HG03095 (cell line): ENCODE measurements at regions not wholly inside any gene's neighbourhood (a gene's known extent, or its start where the extent isn't known, plus 50 kb on each side); places are given as distances from the start of the nearest gene placed in this dataset.

Experiments
- ATAC-seq: cut with Tn5 transposase; IDR thresholded peaks from one replicate; pipeline ENCODE4 v1.9.1; 2021; ENCODE audit warnings: moderate library complexity; ENCODE audit not compliant: unreplicated experiment

- no peak for ATAC-seq
Observed at GRCh38 chr18:67300498-67300897, 216.0 kb downstream of the DSEL start.

GRCh38 chr18:67292814-67293213, 223.7 kb downstream of the DSEL start:
- no peak for ATAC-seq

DNA sequence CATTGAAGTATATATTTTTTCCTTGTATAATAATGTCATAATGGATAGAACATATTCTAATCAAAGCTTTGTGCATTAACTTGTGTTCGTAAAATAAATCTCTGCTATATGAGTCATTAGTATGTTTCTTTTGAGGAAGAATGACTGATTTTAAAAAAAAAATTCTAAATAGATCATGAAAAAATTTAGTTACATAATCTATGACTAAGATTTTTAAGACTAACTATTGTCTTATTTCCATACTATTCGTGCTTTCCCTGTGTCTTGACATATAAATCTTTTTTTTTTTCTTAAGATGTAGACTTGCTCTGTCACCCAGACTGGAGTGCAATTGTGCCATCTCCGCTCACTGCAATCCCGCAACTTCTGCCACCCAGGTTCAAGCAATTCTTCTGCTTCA, 226.1 kb downstream of the DSEL start:
- no peak for ATAC-seq

DNA sequence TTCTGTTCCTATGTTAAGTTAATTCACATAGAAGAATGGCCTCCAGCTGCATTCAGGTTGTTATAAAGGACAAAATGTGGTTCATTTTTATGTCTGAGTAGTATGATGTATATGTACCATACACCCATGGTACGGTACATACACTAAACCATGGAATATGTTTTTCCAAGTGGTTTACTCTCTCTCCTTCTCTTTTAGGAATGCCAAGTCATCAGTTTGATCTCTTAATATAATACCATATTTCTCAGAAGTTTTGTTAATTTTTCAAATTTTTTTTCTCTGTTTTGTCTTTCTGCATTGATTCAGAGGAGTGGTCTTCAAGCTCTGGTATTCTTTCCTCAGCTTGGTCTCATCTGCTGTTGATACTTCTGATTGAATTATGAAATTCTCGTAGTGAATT, 230.9 kb downstream of the DSEL start:
- ATAC-seq: no peak

- no peak for ATAC-seq
Observed at GRCh38 chr18:67282796-67283195, 233.7 kb downstream of the DSEL start.

DNA sequence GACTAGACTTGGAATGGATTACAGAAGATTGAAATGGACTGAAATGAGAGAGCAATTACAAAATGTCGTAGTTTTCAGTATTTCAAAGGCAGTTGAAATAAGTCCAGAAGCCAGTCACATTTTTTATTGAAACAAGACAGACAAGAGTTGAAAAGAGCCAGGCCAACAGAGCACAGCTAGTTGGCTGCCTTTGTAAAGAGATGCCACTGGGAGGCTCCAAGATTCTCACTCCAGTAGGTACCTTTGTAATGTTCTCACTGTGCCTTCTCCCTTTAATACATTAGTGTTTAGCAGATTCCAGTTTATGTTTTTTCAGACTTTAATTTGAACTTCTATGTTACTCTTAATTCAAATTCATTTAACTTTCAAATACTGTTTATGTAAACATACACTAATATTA, 234.8 kb downstream of the DSEL start:
- no peak for ATAC-seq

DNA sequence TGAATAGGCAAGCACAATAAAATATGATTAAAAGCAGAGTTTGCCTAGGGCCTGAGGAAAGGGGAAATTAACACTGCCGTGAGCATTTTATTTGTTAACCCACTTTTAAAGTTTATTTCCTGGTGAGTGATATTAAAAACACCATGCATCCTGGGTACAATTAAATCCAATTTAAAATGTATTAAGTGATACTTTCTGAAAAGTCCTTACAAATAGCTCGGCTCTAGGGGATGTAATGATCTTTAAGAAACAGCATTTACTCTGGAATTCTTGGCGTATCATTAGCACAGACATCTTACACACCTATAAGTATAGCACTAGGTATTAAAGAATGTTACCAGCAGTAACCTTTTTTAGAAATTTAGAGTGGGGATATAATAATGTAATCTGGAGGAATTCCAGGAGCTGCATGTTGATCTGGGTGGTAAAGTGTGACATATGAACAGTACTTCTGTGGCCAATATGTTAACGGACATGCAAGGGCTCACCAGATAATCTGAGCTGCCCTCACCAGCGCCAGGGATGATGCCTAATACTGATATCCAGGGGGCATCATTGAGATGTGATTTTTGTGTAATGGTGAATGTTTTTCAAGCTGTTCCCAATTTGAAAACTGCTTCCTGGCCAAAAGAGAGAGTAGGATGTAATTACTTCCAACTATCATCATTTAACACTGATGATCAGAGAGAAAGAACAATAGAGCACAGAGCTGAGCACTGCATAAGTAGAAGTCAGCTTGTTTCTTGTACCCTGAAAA, 235.9 kb downstream of the DSEL start:
- ATAC-seq: no peak

DNA sequence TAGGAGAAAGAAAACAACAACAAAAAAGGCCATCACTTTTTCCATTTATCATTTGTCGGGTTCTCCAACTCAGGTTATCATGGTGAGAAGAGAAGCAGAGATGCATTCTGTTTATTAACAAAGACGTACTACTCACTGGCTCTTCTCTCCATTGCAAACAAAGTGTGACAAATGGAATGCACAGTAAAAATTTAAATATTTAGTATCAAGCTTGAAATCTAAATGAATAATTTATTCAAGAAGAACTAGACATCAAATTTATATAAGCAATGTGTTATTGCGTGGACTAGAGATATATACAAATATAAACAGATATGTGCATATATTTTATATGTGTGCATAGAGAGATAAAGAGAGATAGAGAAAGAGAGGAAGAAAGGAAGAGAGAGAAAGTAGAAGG, 236.5 kb downstream of the DSEL start:
- ATAC-seq: no peak

DNA sequence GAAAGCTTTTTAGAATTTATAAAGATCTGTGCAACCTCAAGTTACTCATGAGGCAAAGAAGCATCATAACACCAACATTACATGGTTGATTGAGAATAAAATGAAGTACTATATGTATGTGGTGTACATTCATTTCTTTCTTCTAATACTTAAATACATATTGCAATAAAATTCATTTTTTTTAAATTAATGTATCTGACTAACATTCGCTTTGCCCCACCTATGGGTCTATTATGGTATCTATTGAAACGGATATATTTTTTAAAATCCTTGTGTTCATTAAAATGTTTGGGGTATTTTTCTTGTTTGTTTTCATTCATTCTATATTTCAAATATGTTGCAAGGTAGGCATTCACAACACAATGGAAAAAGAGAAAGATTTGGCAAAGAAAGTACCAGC, 237.5 kb downstream of the DSEL start:
- ATAC-seq: no peak

DNA sequence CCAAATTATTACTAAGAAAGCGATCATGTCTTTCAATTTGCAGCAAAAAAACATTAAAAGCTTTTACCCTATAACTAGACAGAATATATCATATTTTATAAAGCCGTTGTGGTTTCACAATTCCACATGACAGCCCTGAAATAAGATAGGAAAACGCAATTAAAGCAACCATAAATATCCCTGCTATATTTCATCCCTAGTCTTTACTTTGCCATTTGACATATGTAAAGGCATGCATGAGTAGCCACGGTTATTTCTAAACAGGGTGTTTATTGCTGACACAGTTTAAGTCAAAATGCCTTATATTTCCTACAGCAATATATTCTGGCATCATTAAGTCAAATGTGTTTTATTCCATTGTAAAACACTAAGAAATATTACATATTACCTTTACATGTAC, 239.9 kb downstream of the DSEL start:
- no peak for ATAC-seq

DNA sequence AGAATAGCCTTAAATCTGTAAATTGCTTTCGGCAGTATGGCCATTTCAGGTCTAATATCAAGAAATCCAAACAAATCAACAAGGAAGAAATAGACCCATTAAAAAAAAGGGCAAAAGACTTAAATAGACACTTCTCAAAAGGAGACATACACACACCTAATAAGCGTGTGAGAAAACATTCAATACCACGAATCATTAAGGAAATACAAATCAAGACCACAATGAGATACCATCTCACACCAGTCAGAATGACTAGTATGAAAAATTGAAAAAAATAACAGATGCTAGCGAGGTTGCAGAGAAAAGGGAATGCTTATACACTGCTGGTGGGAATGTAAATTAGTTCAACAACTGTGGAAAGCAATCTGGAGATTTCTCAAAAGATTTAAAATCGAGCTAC, 243.2 kb downstream of the DSEL start:
- ATAC-seq: no peak

DNA sequence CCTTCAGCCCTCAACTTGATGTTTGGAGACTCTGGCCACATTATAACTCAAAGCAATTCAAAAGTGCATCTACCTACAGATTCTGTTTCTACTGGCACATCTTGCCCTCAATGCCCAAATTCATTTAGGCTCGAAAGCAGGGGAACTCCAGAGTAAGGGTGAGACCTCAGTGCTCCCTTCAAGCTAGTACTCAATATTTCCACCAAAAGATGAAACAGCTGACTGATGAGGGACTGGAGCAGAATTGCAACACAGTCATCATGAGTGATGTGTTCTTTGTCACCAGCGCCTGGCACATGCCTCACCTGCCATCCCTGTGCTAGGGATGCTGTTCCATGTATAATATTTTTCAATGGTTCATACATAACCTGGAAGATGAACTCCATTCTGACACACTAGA, 247.3 kb downstream of the DSEL start:
- no peak for ATAC-seq

DNA sequence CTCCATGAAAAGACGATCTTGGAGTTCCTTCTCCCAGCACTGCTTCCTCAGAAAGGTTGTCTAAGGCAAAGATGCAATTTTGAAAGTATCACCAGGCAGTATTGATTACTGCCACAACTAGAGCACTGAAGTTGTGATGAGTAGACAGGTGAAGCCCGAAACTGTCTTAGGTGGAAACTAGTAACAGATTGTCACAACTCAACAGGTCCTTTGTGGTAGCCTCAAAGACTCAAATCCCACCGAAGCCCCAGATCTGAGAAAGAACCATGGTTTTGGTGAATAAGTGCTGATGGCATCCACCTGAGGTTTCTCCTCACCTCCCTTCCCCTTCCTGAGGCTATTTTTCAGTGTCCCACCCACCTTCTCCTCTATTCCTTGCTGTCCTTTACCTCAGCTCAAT, 248.0 kb downstream of the DSEL start:
- no peak for ATAC-seq

DNA sequence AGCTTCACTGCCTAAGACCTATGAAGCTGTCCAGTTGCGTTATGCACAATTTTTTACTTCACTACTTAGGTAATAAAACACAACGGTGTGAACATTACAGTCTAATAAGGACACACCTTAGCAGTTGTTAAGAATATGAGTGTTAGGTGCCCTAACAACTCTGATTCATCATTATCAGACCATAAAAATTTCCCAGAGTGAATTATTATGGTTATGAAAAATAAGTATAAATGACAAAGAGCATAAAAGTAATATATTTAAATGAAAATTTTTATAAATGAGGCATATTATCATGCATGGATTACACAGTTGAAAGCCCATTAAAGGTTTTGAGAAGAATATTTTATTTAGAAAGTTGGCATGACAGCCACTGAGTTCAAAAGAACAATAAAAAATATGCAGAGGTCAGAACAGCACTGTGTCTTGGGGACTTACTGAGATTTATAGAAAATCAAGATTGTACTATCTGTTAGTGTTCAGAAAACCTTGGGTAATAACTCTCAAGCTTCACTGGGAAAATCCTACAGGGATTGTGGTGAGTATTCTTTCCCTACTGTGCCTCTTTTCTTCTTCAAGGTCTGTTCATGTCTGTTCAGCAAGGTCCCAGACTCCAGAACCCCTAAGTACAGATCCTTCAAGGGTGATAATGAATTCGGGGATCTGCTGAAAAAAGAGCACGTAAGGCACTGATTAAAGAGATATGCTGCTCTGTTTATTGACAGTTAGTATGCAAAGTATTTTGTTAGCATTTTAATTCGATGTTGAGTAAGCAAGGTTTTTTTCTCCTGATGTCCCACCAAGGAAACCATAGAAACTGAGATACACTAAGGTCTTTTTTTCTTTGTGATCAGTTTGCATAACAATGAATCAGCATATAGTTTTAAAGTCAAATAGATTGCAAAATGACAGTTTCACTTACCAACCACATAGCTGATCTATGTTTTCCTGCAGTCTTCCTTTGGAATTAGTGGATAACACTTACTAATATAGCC, 250.0 kb downstream of the DSEL start:
- no peak for ATAC-seq

GRCh38 chr18:67265464-67266245, 250.9 kb downstream of the DSEL start:
- ATAC-seq: no peak

- ATAC-seq: no peak
Observed at GRCh38 chr18:67261931-67262552, 254.5 kb downstream of the DSEL start.

DNA sequence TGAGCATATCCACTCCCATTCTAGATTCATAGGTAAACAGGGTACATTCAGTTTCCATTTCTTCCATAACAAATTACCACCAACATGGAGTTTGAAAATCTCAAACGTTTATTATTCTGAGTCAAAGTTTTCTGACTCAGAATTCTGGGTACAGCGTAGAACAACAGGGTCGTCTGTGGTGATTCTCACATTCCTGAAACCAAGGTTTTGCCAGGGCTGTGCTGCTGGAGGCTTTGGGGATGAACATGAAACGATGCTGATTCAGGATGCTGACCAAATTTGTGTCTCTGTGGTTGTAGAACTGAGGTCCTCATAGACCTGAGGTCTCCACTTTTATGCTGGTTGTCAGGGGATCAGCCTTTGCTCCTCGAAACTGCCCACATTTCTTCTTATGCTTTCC, 255.7 kb downstream of the DSEL start:
- ATAC-seq: no peak

DNA sequence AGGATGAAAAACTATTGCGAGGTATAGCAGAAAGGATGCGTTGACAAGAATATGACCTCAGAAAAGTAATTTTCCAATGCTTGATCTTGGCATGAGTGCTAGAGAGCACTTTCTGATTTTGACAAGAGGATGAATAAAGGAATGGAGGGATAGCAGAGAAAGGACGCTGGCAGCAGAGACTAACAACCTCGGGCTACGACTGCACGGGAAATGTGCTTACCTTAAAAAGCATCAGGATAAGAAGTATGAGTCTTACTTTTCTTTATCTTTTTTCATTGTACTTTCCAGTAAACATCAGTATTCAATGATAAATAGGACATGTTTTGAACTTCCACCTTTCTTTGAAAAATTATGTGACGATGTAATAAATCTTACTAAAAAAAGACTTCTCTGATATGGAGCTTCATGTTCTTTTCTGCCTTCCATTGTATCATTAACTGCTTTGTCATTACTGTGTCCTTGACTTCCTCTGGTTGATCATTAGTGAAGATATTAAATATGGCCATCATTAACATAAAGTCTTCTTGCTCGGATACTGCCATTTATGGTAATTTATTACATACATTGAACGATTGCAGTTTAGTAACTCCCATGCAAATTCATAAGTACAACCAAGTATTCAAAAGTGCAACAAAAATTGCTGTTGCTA, 265.6 kb downstream of the DSEL start:
- no peak for ATAC-seq

DNA sequence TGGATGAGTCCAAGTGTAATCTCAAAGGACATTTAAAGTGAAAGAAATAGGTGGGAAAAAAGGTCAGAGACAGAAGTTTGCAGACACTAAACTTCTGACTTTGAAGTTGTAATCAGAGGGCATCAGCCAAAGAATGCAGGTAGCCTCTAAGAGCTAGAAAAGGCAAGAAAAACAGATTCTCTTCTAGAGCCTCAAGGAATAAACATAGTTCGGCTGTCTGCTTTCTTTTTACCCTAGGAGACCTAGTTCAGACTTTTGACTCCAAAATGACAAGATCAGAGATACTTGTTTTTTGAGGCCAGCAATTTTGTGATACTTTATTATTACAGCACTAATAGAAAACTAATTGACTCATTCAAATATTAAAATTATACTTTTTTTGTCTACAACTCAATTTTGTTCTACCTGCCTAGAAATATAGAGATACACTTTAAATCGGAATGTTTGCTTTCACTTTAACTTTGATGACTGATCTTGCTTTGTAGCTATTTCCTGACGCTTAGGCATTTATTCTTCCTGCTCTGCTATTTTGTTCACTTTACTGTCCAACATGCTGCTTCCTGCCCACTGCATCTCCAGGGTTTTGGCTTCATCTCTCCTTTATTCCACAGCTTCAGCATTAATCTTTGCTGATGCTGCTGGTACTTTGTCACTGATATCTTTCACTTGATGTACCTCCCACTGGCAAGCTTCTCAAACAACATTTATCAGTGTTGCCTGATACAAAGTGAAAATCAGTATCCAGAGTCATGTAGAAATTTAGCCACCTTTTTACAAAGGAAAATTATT, 272.5 kb downstream of the DSEL start:
- peak; percentile 51 for ATAC-seq

- no peak for ATAC-seq
Observed at GRCh38 chr18:67242001-67242400, 274.5 kb downstream of the DSEL start.
